NCI-H526 treated with DMSO at 0.1 percent for 48 hours (cell line): ENCODE measurements at regions not wholly inside any gene's neighbourhood (a gene's known extent, or its start where the extent isn't known, plus 50 kb on each side); places are given as distances from the start of the nearest gene placed in this dataset.
"Not testable (repeated sequence)": the region's sequence is repeated elsewhere in the genome, so short reads cannot be mapped to it uniquely, and the experiment has no call there.

Experiments
- DNase-seq: peaks from one replicate; lab custom pipeline; 2025; lab: John Stamatoyannopoulos, UW

DNA sequence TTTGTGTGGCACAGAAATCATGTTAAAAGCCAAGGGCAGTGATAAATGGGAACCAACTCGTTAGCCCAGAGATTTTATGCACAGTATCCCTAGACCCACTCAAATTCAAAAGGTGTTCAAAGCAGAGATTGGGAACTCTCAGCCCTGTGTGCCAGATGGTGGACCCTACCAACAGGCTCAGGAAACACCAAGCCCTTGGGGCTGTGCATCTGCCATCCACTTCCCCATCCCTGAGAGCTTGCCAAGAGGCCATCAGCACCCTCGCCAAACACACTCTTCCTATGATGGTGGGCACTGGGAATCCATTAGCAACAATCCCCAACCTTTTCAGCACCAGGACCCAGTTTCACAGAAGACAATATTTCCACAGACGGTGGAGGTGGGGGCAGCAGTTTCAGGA, 194.2 kb upstream of the NFIA start:
- DNase-seq: no peak

DNA sequence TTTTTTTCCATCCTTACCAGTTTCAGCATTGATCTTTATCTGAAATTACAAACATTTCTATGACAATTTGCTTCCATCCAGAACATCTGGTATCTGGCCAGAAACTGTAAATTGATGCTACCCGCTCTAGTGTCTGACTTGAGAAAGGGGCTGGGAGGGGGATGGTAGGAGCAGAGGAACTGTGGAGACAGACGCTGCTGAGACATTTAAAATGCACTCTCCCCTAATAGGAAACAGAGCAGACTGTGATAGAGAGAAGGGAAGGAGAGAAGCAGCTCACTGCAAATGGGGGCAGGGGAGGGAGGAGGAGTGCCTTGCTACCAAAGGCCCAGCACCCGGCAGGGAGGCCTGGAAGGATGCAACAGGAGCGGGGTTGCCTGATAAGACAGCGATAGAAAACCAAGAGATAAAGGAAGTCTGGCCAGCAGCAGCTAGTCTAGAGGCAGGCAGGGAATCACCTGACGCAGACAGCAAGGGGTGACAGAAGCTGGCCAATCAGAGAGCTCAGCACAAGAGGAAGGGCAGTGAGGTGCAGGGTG, 195.5 kb upstream of the NFIA start:
- DNase-seq: no peak

DNA sequence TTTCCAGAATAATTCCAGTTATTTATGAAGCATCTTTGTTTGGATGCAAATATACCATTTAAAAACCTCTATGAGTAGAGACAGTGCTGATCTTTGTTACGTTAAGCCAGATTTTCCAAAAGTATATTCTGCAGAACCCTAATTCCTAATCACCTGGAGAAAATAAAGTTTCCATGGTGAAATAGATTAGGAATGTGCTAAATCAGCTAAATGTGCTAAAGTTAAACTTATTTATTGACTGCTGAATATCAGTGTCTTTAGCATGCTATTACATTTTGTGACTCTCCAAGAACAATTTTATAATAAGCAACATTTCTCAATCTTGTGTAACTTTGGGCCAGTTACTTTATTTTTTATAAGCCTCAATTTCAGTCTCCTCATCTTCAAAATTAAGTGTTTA, 196.3 kb upstream of the NFIA start:
- no peak for DNase-seq

DNA sequence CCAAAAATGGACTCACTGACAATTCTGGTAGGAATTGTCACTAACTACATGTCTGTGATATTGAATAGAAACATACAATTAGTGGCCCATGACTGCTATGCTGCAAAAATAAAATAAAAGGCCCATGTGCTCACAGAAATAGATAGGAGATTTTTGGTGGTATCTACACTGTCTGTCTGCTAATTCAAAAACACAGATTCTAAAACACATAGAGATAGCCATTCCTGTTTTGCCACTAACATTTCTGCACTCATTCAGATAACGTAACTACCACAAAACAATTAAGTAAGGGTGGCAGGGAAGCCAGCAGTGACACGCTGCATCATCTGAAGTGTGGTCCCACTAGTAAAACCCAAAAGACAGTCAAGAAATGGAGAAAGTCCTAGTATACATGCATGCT, 202.2 kb upstream of the NFIA start:
- DNase-seq: no peak

DNA sequence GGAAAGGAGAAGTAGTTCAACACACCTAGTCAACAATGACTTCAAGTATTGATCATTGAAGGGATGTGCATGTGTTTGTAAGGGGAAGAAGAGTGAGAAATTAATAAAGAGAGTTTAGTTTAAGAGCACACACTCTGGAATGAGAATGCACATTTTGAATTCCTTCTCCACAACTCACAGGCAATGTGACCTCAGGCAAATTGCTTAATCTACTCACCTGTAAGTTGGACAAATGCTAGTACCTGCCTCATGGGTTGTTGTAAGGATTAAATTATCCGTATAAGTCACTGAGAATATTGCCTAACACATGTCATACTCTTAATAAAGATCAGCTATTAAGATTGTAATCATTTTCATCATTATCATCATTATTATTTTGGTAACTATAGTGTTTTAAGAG, 204.0 kb upstream of the NFIA start:
- no peak for DNase-seq

DNA sequence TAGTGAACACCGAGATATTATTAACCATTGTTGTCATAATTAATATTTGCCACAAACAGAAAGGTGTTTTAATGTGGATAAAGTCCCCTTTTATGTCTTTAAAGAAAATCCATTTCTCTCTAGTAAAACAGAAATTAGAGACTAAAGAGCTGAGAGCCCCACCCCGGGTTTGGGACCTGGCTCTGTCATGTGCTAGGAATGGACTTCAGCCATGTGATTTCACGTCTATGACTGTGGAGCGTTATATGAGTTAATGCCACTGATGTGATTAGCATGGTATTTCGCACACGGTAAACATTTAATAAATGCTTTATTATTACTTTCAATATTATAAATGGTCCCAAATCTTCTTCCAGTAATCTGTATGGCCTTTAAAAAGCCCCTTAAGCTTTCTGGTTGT, 205.0 kb upstream of the NFIA start:
- no peak for DNase-seq

DNA sequence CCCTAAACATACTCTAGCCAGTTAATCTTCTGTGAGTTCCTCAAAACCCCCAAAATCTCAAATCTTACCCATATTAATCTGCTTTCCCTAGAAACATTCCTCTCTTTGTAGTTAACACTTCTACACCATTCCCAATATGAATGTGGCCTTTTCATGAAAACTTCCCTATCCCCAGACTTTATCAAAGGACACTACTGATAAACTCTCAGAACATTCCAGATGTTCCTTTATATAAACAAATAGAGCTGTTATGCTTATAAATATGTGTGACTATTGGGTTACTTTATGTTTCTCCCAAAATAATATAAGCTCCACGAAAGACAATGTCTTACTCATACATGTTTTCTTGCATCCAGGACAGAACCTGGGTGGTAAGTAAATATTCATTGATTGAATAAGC, 205.4 kb upstream of the NFIA start:
- DNase-seq: no peak

DNA sequence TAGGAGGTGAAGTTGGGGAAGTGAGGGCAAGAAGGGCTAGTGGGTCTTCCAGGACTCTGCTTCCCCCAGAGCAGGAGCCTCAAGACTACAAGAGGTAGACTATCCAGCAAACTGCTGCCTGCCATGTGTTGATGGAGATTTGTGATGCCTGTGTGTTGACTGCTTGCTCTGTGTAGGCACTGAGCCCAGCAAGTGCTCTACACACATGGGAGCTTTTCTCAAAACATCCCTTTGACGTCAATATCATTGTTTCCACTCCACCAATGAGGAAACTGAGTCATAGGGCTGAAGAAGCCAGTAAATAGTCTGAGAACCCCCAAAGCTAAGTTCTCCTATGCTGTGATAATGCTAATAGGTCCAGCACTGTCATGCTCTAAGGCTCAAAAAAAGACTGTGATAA, 207.2 kb upstream of the NFIA start:
- no peak for DNase-seq

DNA sequence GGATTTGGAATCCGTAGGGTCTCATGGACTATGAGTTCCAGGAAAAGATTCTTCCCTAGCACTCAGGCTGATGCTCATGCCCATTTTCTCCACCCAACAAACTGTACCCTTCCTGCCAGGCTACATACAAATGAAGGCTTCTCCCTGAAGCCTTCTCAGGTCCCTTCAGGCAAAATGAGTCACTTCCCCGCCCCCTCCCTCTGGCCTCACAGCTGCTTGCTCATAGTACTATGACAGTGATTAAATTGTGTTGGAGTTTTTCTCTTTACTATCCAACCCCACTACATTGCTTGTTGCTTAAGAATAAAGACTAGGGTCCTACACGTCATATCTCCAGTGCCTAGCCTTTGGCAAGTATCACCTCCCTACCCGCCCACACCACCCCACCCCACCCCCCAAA, 207.6 kb upstream of the NFIA start:
- no peak for DNase-seq

DNA sequence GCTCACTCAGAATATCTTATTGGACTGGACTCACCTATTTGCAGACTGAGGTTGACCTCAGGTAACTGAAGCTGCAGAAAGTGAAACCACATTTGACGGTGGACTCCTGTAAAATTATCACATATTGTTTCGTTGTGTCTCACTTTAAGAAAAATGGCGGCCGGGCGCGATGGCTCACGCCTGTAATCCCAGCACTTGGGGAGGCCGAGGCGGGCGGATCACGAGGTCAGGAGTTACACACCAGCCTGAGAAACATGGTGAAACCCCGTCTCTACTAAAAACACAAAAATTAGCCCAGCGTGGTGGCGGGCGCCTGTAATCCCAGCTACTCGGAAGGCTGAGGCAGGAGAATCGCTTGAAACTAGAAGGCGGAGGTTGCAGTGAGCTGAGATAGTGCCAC, 209.0 kb upstream of the NFIA start:
- not testable (repeated sequence) for DNase-seq

DNA sequence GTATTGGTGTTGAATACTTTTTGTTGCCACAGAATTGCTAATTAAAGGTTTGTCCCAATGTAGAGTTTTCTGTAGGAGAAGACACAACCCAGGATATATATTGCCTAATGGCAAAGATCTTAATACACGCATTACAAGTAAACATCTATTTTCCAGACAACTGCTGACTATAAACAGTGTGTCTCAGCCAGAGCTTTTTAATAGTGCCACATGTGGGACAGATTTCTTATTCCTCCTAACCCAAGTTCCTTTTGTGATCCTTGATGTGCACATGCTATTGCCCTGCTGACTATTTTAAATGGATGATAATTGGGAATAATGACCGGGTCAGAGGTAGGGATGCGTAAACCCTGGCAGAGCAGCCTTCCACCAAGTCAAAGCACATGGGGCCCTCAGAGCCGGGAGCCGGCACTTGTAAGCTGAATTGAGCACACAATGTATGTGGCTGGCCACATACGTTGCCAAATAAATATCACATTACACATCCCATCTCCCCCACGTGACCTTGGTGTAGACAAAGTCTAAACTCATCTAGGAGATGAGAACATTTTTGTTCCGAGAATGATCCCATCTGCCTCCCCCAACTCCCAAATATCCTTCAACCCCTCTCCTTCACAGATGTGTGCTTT, 209.8 kb upstream of the NFIA start:
- no peak for DNase-seq

DNA sequence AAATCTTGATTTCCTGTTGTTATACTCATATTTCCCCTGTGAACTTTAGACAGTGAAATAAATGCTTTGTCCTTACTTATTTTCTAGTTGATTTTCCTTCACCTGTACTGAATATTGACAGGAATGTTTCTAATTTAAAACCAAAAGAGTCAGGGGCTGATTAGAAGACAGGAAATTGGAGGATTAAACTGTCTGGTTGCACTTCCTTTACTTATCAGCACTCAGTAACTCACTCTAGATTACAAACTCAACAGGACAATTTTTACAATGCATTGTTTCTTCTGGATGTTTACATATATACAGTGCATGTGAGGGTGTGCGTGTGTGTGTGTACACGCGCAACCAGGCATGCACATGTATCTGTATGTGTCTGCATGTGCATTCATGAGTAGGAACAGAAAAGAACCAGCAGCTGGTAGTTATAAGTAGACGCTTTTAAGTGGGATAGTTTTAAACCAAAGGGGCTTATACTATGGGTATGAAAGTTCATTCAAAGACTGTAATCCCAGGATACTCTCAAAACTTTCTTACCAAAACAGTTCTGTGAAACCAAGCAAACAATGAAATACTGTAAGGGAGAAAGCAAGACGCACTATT, 212.0 kb upstream of the NFIA start:
- no peak for DNase-seq

DNA sequence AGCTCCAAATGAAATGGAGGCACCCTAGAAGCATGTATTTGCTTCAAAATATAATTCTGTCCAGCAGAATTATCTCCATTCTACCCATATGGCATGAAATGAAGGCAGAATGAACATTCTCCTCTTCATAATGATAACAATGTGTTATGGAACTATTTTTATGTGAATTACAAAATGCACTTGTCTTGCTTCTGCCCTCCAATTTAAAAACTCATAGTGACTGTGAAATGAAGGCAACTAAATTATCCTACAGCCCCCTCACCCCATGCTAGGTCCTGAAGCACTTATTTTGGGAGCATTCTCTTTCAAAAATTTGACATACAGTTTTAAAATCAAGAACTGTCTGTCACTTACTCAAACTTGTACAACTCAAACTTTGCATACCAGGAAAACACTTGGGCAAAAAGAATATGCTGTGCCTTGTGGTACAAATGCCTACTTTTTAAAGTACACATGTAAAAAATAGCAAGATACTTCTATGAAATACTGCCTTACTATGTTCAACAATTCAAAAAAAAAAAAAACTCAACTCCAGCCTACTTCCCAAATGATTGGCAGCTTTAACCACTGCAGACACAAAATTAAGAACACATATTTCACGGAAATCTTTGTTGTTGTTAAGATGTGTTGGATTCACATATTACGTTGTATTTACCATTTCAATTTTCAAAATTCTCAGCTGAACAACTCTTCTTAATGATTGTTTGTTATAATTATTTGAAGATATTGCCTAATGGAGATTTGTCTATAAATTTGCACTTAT, 213.3 kb upstream of the NFIA start:
- no peak for DNase-seq

DNA sequence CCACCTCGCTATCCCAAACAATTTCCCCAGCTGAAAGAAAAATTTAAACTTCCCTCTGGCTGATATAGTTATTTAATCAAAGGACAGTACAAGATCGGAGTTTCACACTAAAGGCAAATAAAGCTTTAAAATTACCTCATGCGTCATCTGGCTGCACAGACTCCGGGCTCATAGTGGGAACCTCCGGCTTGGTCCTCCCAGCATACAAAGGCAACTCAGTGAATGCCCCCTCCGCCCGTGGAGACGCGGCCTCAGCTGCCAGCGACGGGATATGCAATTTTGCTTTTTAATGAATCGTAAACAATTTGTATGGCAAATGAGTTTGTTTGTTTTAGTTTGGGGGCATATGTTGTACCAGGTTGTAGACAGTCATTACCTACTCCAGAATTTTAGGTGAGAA, 214.6 kb upstream of the NFIA start:
- DNase-seq: no peak

DNA sequence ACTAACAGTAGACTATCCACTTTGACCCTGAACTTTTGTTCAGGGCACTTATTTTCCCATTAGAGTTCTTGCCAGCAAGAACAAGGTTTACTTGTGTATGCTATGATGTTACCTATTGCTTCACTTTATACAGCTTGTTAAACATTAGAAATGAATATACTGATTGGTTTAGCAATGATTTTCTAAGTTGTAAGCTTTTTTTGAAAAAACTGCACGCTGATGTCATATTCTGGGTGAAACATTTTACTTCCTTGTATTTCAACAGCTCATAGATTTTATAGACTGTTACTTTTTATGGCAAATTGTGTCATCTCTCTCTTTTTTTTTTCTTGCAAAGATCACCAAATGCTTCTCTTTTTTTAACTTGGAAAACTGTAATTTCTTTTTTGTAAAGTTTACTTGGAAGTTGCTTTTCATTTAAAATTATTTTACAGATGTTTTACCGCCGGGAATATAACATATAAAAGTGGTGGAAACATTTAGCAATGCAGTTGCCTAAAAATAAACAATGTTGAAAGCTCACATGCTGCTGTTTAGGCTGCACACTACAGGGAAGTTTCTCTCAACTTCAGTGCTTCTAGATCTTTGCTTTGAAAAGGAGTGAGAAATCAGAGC, 215.3 kb upstream of the NFIA start:
- DNase-seq: no peak

DNA sequence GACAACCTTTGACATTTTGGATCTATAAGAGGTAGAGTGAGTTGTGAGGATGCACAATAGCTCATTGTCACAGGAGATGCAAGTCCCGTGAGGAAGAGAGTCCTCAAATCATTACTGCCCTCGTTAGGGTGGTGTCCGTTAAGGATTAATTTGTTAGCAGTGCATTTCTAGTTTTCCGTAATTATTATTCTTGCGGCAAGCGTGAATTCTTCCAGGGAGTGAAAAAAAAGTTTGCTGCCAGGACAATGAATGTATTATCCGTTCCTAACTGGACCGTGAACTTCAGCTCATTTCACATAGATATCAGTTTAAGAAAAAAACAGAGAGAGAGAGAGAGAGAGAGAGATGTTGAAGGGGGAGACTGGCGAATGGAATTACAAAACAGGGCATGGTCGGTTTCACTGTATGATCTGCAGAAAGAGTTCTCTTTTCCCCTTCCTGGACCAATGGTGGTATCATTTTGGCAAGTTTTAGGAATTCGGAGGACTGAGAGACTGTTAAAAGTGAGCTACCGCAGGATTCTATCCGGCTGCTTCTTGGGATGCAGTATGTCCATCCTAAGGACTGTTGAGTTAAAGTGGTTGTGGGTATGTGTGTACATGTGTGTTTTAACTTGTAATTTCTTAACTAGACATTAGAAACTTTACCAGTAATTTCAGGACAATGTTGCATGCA, 216.0 kb upstream of the NFIA start:
- DNase-seq: no peak

DNA sequence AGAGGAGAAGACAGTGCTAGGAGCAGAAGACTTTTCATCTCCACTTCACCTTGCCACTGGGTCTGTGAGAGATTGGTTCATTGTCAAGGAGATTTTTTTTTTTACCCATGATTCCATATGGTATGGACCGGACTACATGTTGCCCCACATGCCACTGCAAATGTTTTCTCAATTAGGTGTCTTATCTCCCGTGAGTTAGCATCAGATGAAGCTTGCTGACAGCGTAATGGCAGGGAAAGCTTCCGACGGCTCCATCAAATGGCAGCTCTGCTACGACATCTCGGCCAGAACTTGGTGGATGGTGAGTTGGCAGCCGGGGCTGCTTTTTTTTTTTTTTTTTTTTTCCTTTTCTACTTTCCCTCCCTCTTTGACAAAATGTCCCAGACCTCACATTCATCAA, 217.2 kb upstream of the NFIA start:
- no peak for DNase-seq

DNA sequence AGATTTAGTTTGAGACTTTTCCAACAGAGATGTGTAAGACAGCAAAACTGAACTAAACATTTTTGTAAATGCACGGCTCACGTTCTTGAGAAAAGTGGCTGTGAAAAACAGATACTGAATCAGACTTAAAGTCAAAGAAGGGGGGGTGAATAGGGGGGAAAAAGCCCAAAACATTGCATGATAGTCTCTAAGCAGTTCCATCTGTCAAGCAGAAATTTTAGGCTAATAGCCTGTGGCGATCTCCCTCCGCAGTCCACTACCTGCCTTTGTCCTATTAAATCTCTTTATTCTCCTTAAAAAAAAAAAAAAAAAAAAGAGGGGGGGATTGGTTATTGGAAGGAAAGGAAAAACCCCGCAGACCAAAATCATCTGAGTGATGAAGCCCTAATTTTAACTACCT, 217.6 kb upstream of the NFIA start:
- DNase-seq: no peak

DNA sequence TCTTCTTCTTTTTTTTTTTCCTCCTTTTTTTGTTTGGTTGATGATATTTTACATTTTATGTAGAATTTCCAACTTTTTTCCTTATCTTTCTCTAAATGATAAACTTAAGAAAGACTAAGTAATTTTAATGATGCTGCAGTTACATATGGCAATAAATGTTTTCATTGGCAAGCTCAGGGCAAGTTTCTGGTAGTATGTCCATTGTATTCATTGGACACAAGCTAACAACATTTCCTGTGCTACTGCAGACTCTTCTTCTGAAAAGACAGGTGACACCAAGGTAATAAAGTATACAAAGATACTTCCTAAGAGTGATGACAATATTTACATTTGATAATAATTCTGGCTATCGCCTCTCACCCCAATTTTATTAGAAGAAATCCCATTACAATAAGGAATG, 219.2 kb upstream of the NFIA start:
- no peak for DNase-seq

DNA sequence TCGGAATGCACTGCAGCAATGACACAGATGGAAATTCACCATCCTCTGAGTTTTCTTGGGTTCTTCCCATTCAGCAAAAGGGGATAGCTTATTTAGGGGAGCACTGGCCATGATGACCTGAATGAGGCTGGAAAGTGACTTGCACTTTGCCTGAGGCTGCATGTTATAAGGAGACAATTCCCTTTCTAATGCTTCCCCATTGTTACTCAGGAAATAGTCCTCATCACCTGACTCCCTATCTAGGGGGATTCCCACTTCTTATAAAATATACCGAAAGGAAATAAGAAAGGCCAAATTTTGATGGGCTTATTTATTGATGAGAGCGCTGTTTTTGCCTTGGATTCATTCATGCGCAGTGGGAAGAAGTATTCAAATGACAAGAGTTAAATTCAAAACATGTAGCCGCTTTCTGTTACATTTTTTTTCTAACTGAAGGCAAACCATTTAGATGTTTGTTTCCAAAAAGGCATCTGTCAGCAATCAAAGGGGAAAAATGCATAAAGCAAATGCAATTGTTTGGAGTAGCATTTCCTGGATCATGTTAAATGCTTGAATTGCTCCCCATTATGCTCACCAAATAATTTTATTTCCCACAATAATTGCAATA, 220.3 kb upstream of the NFIA start:
- no peak for DNase-seq

DNA sequence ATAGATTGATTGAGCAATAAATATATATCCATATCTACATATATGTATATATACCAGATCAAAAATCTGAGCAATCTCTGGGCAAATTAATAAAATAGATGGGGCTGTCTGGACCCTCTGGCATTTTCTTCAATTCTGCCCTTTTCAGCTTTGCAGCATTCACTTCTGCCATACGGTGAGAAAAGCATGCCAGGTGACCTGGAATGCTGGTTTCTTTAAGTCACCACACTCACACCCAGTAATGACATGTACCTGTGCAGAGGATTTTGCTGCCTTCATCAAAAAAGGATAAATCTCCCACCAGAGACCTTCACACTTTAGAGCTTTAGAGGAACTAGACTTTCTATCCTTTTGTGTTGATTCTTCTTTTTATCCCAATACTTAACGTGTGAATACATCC, 223.2 kb upstream of the NFIA start:
- no peak for DNase-seq

DNA sequence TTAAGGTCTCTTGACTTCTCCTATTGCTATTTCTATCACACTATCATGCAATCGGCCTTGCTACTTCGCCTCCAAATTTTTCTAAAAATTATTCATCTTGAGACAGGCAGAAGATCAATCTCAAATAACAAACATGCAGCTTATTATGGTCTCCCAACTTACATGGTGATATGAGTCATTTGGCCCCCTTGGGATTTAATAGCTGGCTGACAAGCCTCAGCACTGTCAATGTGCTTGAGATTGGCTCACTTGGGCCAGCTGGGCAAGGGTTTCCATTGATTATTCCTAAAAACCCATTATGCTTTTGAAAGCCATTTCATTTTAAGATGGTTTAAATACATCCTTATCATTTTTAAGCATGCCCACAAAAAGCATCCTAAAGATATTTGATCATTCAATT, 224.5 kb upstream of the NFIA start:
- DNase-seq: no peak
